Fibroblast of lung (primary cell): ENCODE measurements at regions not wholly inside any gene's neighbourhood (a gene's known extent, or its start where the extent isn't known, plus 50 kb on each side); places are given as distances from the start of the nearest gene placed in this dataset.

Experiments
- DNase-seq, 2 donors: peaks; one replicate each; pipeline versions ENCODE4 v3.0.0 to v3.0.0-alpha.2; 2010; ENCODE audit warnings: low read depth in 2 of 2
- H2AFZ ChIP-seq: 2 replicates; pipeline ENCODE4 v1.5.1; 2012; ENCODE audit warnings: low read length, control low read depth, inconsistent platforms
- H3K27ac ChIP-seq: 2 replicates; pipeline ENCODE4 v1.5.1; 2011; ENCODE audit warnings: low read length, control low read depth; ENCODE audit not compliant: insufficient read depth
- H3K27me3 ChIP-seq: 2 replicates; pipeline ENCODE4 v1.5.1; 2011; ENCODE audit warnings: mild to moderate bottlenecking, low read length; ENCODE audit not compliant: control insufficient read depth, insufficient read depth
- H3K36me3 ChIP-seq: 2 replicates; pipeline ENCODE4 v1.5.1; 2011; ENCODE audit warnings: low read length; ENCODE audit not compliant: control insufficient read depth, insufficient read depth
- H3K4me1 ChIP-seq: 2 replicates; pipeline ENCODE4 v1.5.1; 2011; ENCODE audit warnings: low read length; ENCODE audit not compliant: control insufficient read depth, insufficient read depth; ENCODE audit errors: extremely low read depth
- H3K4me2 ChIP-seq: 2 replicates; pipeline ENCODE4 v1.5.1; 2011; ENCODE audit warnings: low read length, control low read depth; ENCODE audit not compliant: insufficient read depth; ENCODE audit errors: extremely low read depth
- H3K4me3 ChIP-seq, 4 experiments: fragments of 200-600 bp in 1 of 4; sonication (generic) in 1 of 4; replicated peaks in 1 of 4; 2 replicates each; pipeline ENCODE4 v1.5.1; 2011 to 2016; ENCODE audit warnings: low read length in 4 of 4, low read depth in 3 of 4, mild to moderate bottlenecking in 3 of 4, control low read depth in 2 of 4, inconsistent platforms in 1 of 4, mixed read lengths in 1 of 4; ENCODE audit not compliant: insufficient read depth in 1 of 4; ENCODE audit errors: control extremely low read depth in 1 of 4
- H3K79me2 ChIP-seq: 2 replicates; pipeline ENCODE4 v1.5.1; 2012; ENCODE audit warnings: mild to moderate bottlenecking, low read length, inconsistent platforms; ENCODE audit not compliant: control insufficient read depth, insufficient read depth
- H3K9ac ChIP-seq: 2 replicates; pipeline ENCODE4 v1.5.1; 2011; ENCODE audit warnings: mild to moderate bottlenecking, low read length, control low read depth; ENCODE audit not compliant: insufficient read depth
- H3K9me3 ChIP-seq: 2 replicates; pipeline ENCODE4 v1.5.1; 2012; ENCODE audit warnings: low read depth, low read length; ENCODE audit not compliant: control insufficient read depth, insufficient read depth
- H4K20me1 ChIP-seq: 2 replicates; pipeline ENCODE4 v1.5.1; 2011; ENCODE audit warnings: low read length; ENCODE audit not compliant: control insufficient read depth, insufficient read depth; ENCODE audit errors: extremely low read depth
- EZH2 ChIP-seq: IDR thresholded peaks from 2 replicates; pipeline ENCODE4 v1.5.1; 2012; ENCODE audit warnings: low read length, control low read depth, mild to moderate bottlenecking; ENCODE audit errors: missing control alignments
- TF ChIP-seq, protein P1 (sequence below), 2 donors: IDR thresholded peaks in 1 of 2; conservative IDR thresholded peaks in 1 of 2; 1 replicate in 1 of 2; 2 replicates in 1 of 2; pipeline ENCODE4 v1.5.1; 2011 to 2012; ENCODE audit warnings: low read length in 2 of 2, control low read depth in 1 of 2, inconsistent platforms in 1 of 2, low read depth in 1 of 2, mild to moderate bottlenecking in 1 of 2

DNA sequence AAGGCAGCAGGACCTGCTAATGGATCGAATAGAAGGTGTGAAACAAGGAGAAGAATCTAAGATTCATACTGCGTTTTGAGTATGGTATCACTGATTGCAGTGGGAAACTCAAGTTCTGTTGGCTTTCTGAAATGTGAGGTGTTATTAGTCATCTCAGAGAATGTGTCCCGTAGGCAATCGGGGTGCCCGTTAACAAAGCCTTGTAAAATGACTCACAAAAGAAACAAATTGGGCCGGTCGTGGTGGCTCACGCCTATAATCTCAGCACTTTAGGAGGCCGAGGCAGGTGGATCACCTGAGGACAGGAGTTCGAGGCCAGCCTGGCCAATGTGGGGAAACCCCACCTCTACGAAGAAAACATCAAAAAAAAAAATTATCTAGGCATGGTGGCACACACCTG, 118.2 kb upstream of the C7orf33 start:
- H3K79me2 ChIP-seq, result no peaks in the 10 kb centered on the region
- H4K20me1 ChIP-seq, result no peaks in the 10 kb centered on the region
- H3K9me3 ChIP-seq, result no peaks in the 10 kb centered on the region
- TF ChIP-seq EZH2, result no peak
- TF ChIP-seq, protein P1, sequence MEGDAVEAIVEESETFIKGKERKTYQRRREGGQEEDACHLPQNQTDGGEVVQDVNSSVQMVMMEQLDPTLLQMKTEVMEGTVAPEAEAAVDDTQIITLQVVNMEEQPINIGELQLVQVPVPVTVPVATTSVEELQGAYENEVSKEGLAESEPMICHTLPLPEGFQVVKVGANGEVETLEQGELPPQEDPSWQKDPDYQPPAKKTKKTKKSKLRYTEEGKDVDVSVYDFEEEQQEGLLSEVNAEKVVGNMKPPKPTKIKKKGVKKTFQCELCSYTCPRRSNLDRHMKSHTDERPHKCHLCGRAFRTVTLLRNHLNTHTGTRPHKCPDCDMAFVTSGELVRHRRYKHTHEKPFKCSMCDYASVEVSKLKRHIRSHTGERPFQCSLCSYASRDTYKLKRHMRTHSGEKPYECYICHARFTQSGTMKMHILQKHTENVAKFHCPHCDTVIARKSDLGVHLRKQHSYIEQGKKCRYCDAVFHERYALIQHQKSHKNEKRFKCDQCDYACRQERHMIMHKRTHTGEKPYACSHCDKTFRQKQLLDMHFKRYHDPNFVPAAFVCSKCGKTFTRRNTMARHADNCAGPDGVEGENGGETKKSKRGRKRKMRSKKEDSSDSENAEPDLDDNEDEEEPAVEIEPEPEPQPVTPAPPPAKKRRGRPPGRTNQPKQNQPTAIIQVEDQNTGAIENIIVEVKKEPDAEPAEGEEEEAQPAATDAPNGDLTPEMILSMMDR (conservative IDR thresholded peaks at IDR 0.05 in 1 of 2, IDR thresholded peaks at IDR 0.05 in 1 of 2; ENCODE audit: low read depth in 1 of 2, low read length in 2 of 2), result no peak
- no peak overlapping the region for H2AFZ ChIP-seq
- no peaks in the 10 kb centered on the region for H3K36me3 ChIP-seq
- no peaks in the 10 kb centered on the region for H3K4me1 ChIP-seq
- no peak overlapping the region for H3K4me2 ChIP-seq
- no peak overlapping the region for H3K27ac ChIP-seq
- H3K4me3 ChIP-seq, result no peak overlapping the region
- H3K9ac ChIP-seq, result no peak overlapping the region
- DNase-seq, result no peak
- H3K27me3 ChIP-seq, result no peaks in the 10 kb centered on the region

DNA sequence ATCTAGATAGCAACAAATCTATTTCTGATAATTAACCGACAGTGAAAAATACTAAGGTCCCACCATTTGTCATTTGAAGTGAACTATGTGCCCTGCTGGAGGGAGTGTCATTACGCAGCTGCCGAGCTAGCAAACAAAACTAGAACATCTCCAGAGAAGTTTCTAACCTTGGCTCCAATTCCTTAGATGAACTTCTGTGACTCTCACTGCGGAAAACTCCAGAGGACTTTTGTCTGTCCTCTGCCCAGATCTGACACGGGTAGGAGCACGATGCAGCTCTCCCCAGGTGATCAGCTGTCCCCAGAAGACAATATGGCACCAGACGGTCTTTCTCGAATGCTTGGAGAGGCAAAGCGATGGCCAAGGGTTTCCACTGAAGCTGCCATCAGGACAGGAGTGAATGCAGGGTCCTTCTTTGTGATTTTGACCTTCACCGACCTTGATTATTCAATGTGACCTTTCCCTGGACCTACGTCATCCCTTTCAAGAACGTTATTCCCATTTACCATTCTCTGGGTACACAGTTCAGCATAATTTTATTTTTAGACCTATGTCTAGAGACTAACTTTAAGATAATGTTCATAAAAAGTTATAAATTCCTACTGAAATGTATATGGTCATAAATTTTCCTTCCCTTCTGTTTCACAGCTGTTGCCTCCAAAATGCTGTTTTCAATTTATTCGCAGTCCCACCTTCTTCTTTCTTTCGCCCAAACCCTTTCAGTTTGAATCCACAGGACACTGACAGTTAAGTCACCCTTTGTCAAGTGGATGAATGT, 116.7 kb upstream of the C7orf33 start:
- TF ChIP-seq, protein P1 (conservative IDR thresholded peaks at IDR 0.05 in 1 of 2, IDR thresholded peaks at IDR 0.05 in 1 of 2; ENCODE audit: low read depth in 1 of 2, low read length in 2 of 2), result no peak
- no peak for TF ChIP-seq EZH2
- Histone ChIP-seq H4K20me1 (no peaks in the 10 kb centered on the region), H3K4me1 (no peaks in the 10 kb centered on the region), H3K9me3 (no peaks in the 10 kb centered on the region), H3K36me3 (no peaks in the 10 kb centered on the region), H3K9ac (no peak overlapping the region), H3K4me3 (no peak overlapping the region), H3K27ac (no peak overlapping the region), H2AFZ (no peak overlapping the region), H3K4me2 (no peak overlapping the region), H3K79me2 (no peaks in the 10 kb centered on the region), H3K27me3 (no peaks in the 10 kb centered on the region)
- no peak for DNase-seq

DNA sequence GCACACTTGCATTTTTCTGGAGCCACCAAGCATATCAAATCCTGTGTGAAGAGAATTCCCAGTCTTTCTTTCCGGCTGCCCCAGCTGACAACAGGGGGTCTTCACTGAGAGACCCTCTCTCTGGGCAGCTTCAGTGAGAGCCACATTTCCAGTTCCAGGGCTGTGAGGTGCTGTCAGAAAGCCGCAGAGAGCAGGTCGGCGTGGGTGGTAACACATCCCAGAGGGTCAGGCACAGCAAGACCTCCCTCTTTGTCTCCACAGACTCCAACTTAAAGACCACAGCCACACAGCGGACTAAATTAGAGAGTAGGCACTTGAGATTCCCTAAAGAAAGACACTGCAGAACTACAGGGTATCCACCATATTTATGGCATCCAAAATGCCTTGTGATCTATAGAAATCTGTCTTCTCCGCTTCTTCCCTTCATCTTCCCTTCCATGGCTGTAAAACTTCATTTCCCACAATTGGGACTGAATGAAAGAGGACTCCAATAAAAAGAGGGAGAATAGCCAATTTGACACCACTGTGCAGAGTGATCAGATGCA, 116.0 kb upstream of the C7orf33 start:
- Histone ChIP-seq H3K36me3 (no peaks in the 10 kb centered on the region), H4K20me1 (no peaks in the 10 kb centered on the region), H3K4me3 (no peak overlapping the region), H3K27ac (no peak overlapping the region), H3K4me1 (no peaks in the 10 kb centered on the region), H3K79me2 (no peaks in the 10 kb centered on the region), H3K9me3 (no peaks in the 10 kb centered on the region), H3K9ac (no peak overlapping the region), H3K27me3 (no peaks in the 10 kb centered on the region), H3K4me2 (no peak overlapping the region), H2AFZ (no peak overlapping the region)
- DNase-seq, result no peak
- TF ChIP-seq, protein P1 (conservative IDR thresholded peaks at IDR 0.05 in 1 of 2, IDR thresholded peaks at IDR 0.05 in 1 of 2; ENCODE audit: low read depth in 1 of 2, low read length in 2 of 2), result no peak
- no peak for TF ChIP-seq EZH2
